OCI-LY1 (cell line): ENCODE measurements at regions not wholly inside any gene's neighbourhood (a gene's known extent, or its start where the extent isn't known, plus 50 kb on each side); places are given as distances from the start of the nearest gene placed in this dataset.
A peak's percentile ranks its signal among the peaks of the same experiment; 100 is the strongest.

Source experiments
- H2AFZ ChIP-seq: fragments of 200-600 bp; sonication (generic), shearing (Covaris generic); 2 replicates; pipeline ENCODE4 v1.6.0; 2014; ENCODE audit warnings: antibody characterized with exemption, mild to moderate bottlenecking, low read length
- H3F3A ChIP-seq: fragments of 200-600 bp; sonication (generic), shearing (Covaris generic); 2 replicates; pipeline ENCODE4 v1.6.0; 2014; ENCODE audit warnings: mild to moderate bottlenecking, antibody characterized with exemption, low read length, moderate library complexity; ENCODE audit not compliant: insufficient read depth
- H3K27ac ChIP-seq: fragments of 200-600 bp; sonication (generic); 2 replicates; pipeline ENCODE4 v1.5.1; 2014; ENCODE audit warnings: low read length, mixed run types, mild to moderate bottlenecking, low read depth; ENCODE audit not compliant: poor library complexity, severe bottlenecking
- H3K27me3 ChIP-seq: fragments of 200-600 bp; sonication (generic); 2 replicates; pipeline ENCODE4 v1.6.0; 2014; ENCODE audit warnings: antibody characterized with exemption, mild to moderate bottlenecking, low read length, moderate library complexity; ENCODE audit not compliant: insufficient read depth
- H3K36me3 ChIP-seq: fragments of 200-600 bp; sonication (generic); 2 replicates; pipeline ENCODE4 v1.6.1; 2014; ENCODE audit warnings: mild to moderate bottlenecking, antibody characterized with exemption, low read length, moderate library complexity, mixed read lengths; ENCODE audit not compliant: insufficient read depth
- H3K4me1 ChIP-seq: fragments of 200-600 bp; sonication (generic); 2 replicates; pipeline ENCODE4 v1.5.1; 2014; ENCODE audit warnings: mild to moderate bottlenecking, low read length, moderate library complexity; ENCODE audit not compliant: insufficient read depth, severe bottlenecking
- H3K4me2 ChIP-seq: fragments of 200-600 bp; sonication (generic), shearing (Covaris generic); 2 replicates; pipeline ENCODE4 v1.6.1; 2014; ENCODE audit warnings: low read length
- H3K4me3 ChIP-seq: fragments of 200-600 bp; sonication (generic); 2 replicates; pipeline ENCODE4 v1.5.1; 2014; ENCODE audit warnings: low read length, low read depth, mild to moderate bottlenecking, mixed read lengths; ENCODE audit not compliant: poor library complexity, severe bottlenecking
- H3K79me2 ChIP-seq: fragments of 200-600 bp; shearing (Covaris generic); 2 replicates; pipeline ENCODE4 v1.6.1; 2016; ENCODE audit warnings: mixed run types, low read length, mixed read lengths; ENCODE audit not compliant: insufficient read depth
- H3K9ac ChIP-seq: fragments of 200-600 bp; sonication (generic), shearing (Covaris generic); 2 replicates; pipeline ENCODE4 v1.6.1; 2014; ENCODE audit warnings: mild to moderate bottlenecking, low read length, mixed read lengths
- H3K9me2 ChIP-seq: fragments of 200-600 bp; sonication (generic), shearing (Covaris generic); 2 replicates; pipeline ENCODE4 v1.6.1; 2014; ENCODE audit warnings: low read depth, mild to moderate bottlenecking, low read length, mixed read lengths
- H3K9me3 ChIP-seq: fragments of 200-600 bp; shearing (Covaris generic); 2 replicates; pipeline ENCODE4 v1.6.1; 2014; ENCODE audit warnings: low read length, mixed read lengths
- H4K20me1 ChIP-seq: fragments of 200-600 bp; sonication (generic), shearing (Covaris generic); 2 replicates; pipeline ENCODE4 v1.6.0; 2016; ENCODE audit warnings: mild to moderate bottlenecking, low read length; ENCODE audit not compliant: insufficient read depth
- CTCF ChIP-seq: fragments of 200-600 bp; sonication (generic), shearing (Covaris generic); IDR thresholded peaks from 2 replicates; pipeline ENCODE4 v1.5.1; 2017; ENCODE audit warnings: mild to moderate bottlenecking, antibody characterized with exemption, low read length, moderate library complexity, mixed read lengths
- EZH2 ChIP-seq: fragments of 200-600 bp; sonication (generic), shearing (Covaris generic); IDR thresholded peaks from 2 replicates; pipeline ENCODE4 v1.8.0; 2017; ENCODE audit warnings: borderline replicate concordance, mixed run types, mild to moderate bottlenecking, antibody characterized with exemption, low read length, moderate library complexity, mixed read lengths

DNA sequence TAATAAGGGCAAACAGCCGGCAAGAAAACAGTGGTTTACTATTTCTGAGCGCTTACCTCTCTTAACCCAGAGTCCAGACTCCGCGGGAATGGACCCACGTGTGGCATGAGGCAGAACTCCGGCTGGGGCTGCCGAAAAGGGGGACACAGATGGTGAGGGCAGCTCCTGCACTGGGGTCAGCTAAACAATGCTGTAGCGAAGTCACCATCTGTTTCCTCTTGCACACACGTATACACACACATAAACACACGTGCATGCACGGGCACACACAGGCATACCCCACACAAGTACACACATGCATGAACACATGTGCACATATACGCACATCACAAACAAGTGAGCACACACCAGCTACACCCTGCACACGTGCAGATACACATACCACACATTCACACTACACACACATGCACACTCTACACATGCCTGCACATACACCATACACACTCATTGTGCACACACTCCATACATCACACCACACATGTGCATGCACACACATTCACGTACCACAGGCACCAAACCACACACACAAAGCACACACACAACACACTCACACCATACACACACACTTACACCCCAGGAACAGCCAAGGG, 105.9 kb upstream of the ID2 start:
- Histone ChIP-seq H3K9ac (peak overlapping the region; percentile 88), H3K4me3 (peak overlapping the region; percentile 71), H3K27me3 (no peaks in the 10 kb centered on the region), H3K4me2 (peak overlapping the region; percentile 95), H4K20me1 (no peaks in the 10 kb centered on the region), H3K9me2 (no peaks in the 10 kb centered on the region), H3K4me1 (peaks cover 100% of the 10 kb centered on the region), H3K79me2 (no peaks in the 10 kb centered on the region), H3F3A (no peaks in the 10 kb centered on the region; the same call in 1 of the 2 replicates), H3K36me3 (peaks cover 3% of the 10 kb centered on the region; the same call in 1 of the 2 replicates), H3K9me3 (no peaks in the 10 kb centered on the region), H2AFZ (no peak overlapping the region), H3K27ac (peak overlapping the region; percentile 99)
- TF ChIP-seq EZH2 (no peak), CTCF (no peak)

DNA sequence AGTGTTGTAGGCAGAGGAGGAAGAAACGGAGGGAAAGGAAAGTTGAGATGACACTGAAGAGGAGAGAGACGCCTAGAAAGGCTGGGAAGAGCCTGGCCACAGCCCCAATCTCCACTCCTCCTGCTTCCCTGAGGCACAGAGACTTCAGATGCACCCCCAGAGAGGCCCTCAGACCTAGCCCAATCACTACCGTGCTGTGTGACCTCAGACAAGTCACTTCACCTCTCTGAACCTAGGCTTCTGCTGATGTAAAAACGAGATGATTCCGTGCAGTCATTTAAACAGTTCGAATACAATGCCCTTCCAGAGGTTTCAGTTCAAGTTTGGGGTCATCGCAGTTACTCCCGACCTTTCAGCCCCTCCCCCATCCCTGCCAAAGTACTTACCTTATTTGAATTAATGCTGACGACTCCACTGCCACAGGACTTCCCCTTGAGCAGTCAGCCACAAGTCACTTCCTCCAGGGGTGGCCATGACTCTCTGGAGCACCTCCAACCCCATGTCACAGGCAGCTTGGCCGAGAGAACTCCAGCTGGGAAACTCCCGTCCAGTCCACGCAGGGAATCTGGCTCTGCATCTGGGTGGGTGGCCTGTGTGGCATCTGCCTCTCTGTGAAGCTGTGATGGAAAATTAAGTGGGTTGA, 105.2 kb upstream of the ID2 start:
- H3K27ac ChIP-seq, result peak overlapping the region; percentile 99
- peak overlapping the region; percentile 88 for H3K9ac ChIP-seq
- peak overlapping the region; percentile 71 for H3K4me3 ChIP-seq
- no peaks in the 10 kb centered on the region for H3K9me2 ChIP-seq
- no peak for TF ChIP-seq CTCF
- no peaks in the 10 kb centered on the region; the same call in 1 of the 2 replicates for H3F3A ChIP-seq
- peaks cover 100% of the 10 kb centered on the region for H3K4me1 ChIP-seq
- H2AFZ ChIP-seq, result no peak overlapping the region
- H3K36me3 ChIP-seq, result no peaks in the 10 kb centered on the region
- no peaks in the 10 kb centered on the region for H3K27me3 ChIP-seq
- no peaks in the 10 kb centered on the region for H3K79me2 ChIP-seq
- H3K9me3 ChIP-seq, result no peaks in the 10 kb centered on the region
- no peaks in the 10 kb centered on the region for H4K20me1 ChIP-seq
- H3K4me2 ChIP-seq, result peak overlapping the region; percentile 95

DNA sequence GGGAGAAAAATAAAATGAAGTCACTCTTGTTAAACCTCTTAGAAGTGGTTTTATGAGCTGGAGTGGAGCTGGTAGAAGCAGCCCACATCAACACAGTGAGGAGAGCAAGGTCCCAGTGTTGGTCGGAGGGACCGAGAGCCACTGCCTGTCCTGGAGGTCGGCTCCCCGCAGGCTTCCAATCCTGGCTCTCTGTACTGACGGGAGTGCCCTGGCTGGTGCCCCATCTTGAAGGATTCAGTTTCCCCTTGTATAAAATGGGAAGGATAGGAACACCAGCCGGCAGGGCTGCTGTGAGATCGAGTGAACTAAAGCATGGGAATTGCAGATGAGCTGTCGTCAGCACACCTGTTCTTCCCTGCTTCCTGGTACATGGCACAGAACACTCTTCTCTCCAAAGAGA, 104.3 kb upstream of the ID2 start:
- H3K4me3 ChIP-seq, result peak overlapping the region; percentile 71
- H3K27ac ChIP-seq, result peak overlapping the region; percentile 99
- no peaks in the 10 kb centered on the region for H4K20me1 ChIP-seq
- H3K4me1 ChIP-seq, result peaks cover 100% of the 10 kb centered on the region
- H3K9me3 ChIP-seq, result no peaks in the 10 kb centered on the region
- no peaks in the 10 kb centered on the region for H3K79me2 ChIP-seq
- TF ChIP-seq EZH2 (no peak), CTCF (no peak)
- no peaks in the 10 kb centered on the region for H3K9me2 ChIP-seq
- no peaks in the 10 kb centered on the region for H3K27me3 ChIP-seq
- no peaks in the 10 kb centered on the region; the same call in 1 of the 2 replicates for H3F3A ChIP-seq
- H3K4me2 ChIP-seq, result peak overlapping the region; percentile 95
- no peak overlapping the region for H2AFZ ChIP-seq
- peak overlapping the region; percentile 88 for H3K9ac ChIP-seq
- H3K36me3 ChIP-seq, result no peaks in the 10 kb centered on the region
